Vagina (tissue), 2 donors: ENCODE measurements at regions not wholly inside any gene's neighbourhood (a gene's known extent, or its start where the extent isn't known, plus 50 kb on each side); places are given as distances from the start of the nearest gene placed in this dataset.

Source experiments
- POLR2A ChIP-seq, 2 donors: fragments of 450-650 bp; IDR thresholded peaks; one replicate each; pipeline ENCODE4 v1.6.1; 2017; ENCODE audit warnings: antibody characterized with exemption in 2 of 2, mild to moderate bottlenecking in 2 of 2, moderate library complexity in 2 of 2
- POLR2AphosphoS5 ChIP-seq, 2 donors: sonication (generic); formaldehyde crosslinking; IDR thresholded peaks; one replicate each; pipeline ENCODE4 v1.9.0; 2017; ENCODE audit warnings: antibody characterized with exemption in 2 of 2, mild to moderate bottlenecking in 2 of 2, low read depth in 1 of 2; ENCODE audit not compliant: insufficient read depth in 1 of 2
- TF ChIP-seq, protein P1 (sequence below), 3 experiments: fragments of 450-650 bp in 2 of 3; fragments of 200-600 bp in 1 of 3; sonication (generic) in 1 of 3; IDR thresholded peaks; one replicate each; pipeline ENCODE4 v1.5.1; 2017 to 2019; ENCODE audit warnings: antibody characterized with exemption in 3 of 3, mild to moderate bottlenecking in 2 of 3, moderate library complexity in 2 of 3

DNA sequence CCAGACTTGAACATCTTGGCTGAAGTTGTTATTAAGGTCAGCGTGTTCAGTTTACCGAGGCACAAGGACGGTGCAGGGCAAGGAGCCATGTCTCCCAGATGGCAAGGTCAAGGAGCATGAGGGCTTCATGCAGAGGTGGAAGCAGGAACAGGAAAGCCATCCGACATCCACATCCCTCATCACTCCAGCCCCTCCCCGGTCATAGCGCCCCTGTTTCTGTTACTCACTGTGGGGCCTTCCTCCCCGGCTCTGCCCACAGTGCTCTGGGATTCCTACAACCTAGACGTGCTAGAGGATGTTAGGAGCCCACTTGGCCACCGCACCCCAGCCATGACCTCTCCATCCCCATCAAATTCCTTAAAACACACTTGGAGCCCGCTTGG, 146.7 kb downstream of the TTLL2 start:
- TF ChIP-seq, protein P1, sequence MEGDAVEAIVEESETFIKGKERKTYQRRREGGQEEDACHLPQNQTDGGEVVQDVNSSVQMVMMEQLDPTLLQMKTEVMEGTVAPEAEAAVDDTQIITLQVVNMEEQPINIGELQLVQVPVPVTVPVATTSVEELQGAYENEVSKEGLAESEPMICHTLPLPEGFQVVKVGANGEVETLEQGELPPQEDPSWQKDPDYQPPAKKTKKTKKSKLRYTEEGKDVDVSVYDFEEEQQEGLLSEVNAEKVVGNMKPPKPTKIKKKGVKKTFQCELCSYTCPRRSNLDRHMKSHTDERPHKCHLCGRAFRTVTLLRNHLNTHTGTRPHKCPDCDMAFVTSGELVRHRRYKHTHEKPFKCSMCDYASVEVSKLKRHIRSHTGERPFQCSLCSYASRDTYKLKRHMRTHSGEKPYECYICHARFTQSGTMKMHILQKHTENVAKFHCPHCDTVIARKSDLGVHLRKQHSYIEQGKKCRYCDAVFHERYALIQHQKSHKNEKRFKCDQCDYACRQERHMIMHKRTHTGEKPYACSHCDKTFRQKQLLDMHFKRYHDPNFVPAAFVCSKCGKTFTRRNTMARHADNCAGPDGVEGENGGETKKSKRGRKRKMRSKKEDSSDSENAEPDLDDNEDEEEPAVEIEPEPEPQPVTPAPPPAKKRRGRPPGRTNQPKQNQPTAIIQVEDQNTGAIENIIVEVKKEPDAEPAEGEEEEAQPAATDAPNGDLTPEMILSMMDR (IDR thresholded peaks at IDR 0.05) = no peak
- TF ChIP-seq POLR2A (IDR thresholded peaks at IDR 0.05) (no peak), POLR2AphosphoS5 (IDR thresholded peaks at IDR 0.05; ENCODE audit: insufficient read depth in 1 of 2, low read depth in 1 of 2) (no peak)
